ENCODE measurements at regions not wholly inside any gene's neighbourhood (a gene's known extent, or its start where the extent isn't known, plus 50 kb on each side); places are given as distances from the start of the nearest gene placed in this dataset.

- DNase-seq, result no peak
These were observed 2057.3 kb downstream of the ARAP2 start for GRCh38 chr4:34187056-34187455.

- DNase-seq, result no peak
These were observed 2052.9 kb downstream of the ARAP2 start for GRCh38 chr4:34191443-34191842.

- DNase-seq, result no peak
These were observed 2050.7 kb downstream of the ARAP2 start for GRCh38 chr4:34193451-34194154.

- DNase-seq, result no peak
These were observed 2049.7 kb downstream of the ARAP2 start for GRCh38 chr4:34194585-34194984.

- no peak for DNase-seq
These were observed 2047.9 kb downstream of the ARAP2 start for GRCh38 chr4:34196375-34196774.

- DNase-seq, result no peak
These were observed 2045.3 kb downstream of the ARAP2 start for GRCh38 chr4:34198966-34199365.

GRCh38 chr4:34200535-34200934 lies 2043.8 kb downstream of the ARAP2 start:
- no peak for DNase-seq

GRCh38 chr4:34202154-34202553 lies 2042.2 kb downstream of the ARAP2 start:
- no peak for DNase-seq

GRCh38 chr4:34220601-34221000 lies 2023.7 kb downstream of the ARAP2 start:
- no peak for DNase-seq

- no peak for DNase-seq
These were observed 2022.3 kb downstream of the ARAP2 start for GRCh38 chr4:34221986-34222385.

- no peak for DNase-seq
These were observed 2008.2 kb downstream of the ARAP2 start for GRCh38 chr4:34236118-34236517.

- no peak for DNase-seq
These were observed 1999.0 kb downstream of the ARAP2 start for GRCh38 chr4:34245276-34245675.

GRCh38 chr4:34250562-34250961 lies 1993.8 kb downstream of the ARAP2 start:
- DNase-seq, result no peak

GRCh38 chr4:34253239-34253638 lies 1991.1 kb downstream of the ARAP2 start:
- DNase-seq, result no peak

- DNase-seq, result no peak
These were observed 1986.1 kb downstream of the ARAP2 start for GRCh38 chr4:34258176-34258575.

- no peak for DNase-seq
These were observed 1982.5 kb downstream of the ARAP2 start for GRCh38 chr4:34261799-34262314.

GRCh38 chr4:34269613-34270012 lies 1974.7 kb downstream of the ARAP2 start:
- DNase-seq, result no peak

GRCh38 chr4:34271479-34272355 lies 1972.6 kb downstream of the ARAP2 start:
- DNase-seq, result no peak

GRCh38 chr4:34279011-34279410 lies 1965.3 kb downstream of the ARAP2 start:
- no peak for DNase-seq

- DNase-seq, result no peak
These were observed 1964.2 kb downstream of the ARAP2 start for GRCh38 chr4:34280131-34280530.

- no peak for DNase-seq
These were observed 1962.5 kb downstream of the ARAP2 start for GRCh38 chr4:34281826-34282225.

GRCh38 chr4:34289489-34289888 lies 1954.8 kb downstream of the ARAP2 start:
- no peak for DNase-seq

GRCh38 chr4:34289962-34290361 lies 1954.4 kb downstream of the ARAP2 start:
- DNase-seq, result no peak

GRCh38 chr4:34293459-34293858 lies 1950.9 kb downstream of the ARAP2 start:
- DNase-seq, result peak; percentile 1

Measured in NCI-H446 treated with DMSO at 0.1 percent for 48 hours (cell line).